Vagina (tissue), 2 donors: ENCODE measurements at regions not wholly inside any gene's neighbourhood (a gene's known extent, or its start where the extent isn't known, plus 50 kb on each side); places are given as distances from the start of the nearest gene placed in this dataset.

Experiments used
- DNase-seq, 2 donors: peaks; one replicate each; pipeline ENCODE4 v3.0.0-alpha.2; 2017; ENCODE audit errors: extremely low spot score in 2 of 2
- H3K27ac ChIP-seq: fragments of 200-600 bp; sonication (generic); one replicate; pipeline ENCODE4 v1.5.1; 2019
- H3K27me3 ChIP-seq: fragments of 200-600 bp; sonication (generic); one replicate; pipeline ENCODE4 v1.5.1; 2019
- H3K36me3 ChIP-seq, 2 donors: fragments of 200-600 bp; sonication (generic); one replicate each; pipeline ENCODE4 v1.5.1; 2017 to 2019
- H3K4me1 ChIP-seq: fragments of 200-600 bp; sonication (generic); one replicate; pipeline ENCODE4 v1.5.1; 2019
- H3K4me3 ChIP-seq, 2 donors: fragments of 200-600 bp; sonication (generic); 1 replicate in 1 of 2; 2 replicates in 1 of 2; pipeline ENCODE4 v1.5.1; 2016 to 2019
- H3K9me3 ChIP-seq: fragments of 200-600 bp; sonication (generic); one replicate; pipeline ENCODE4 v1.5.1; 2019
- POLR2A ChIP-seq, 2 donors: fragments of 450-650 bp; IDR thresholded peaks; one replicate each; pipeline ENCODE4 v1.6.1; 2017; ENCODE audit warnings: antibody characterized with exemption in 2 of 2, mild to moderate bottlenecking in 2 of 2, moderate library complexity in 2 of 2
- POLR2AphosphoS5 ChIP-seq, 2 donors: sonication (generic); formaldehyde crosslinking; IDR thresholded peaks; one replicate each; pipeline ENCODE4 v1.9.0; 2017; ENCODE audit warnings: antibody characterized with exemption in 2 of 2, mild to moderate bottlenecking in 2 of 2, low read depth in 1 of 2; ENCODE audit not compliant: insufficient read depth in 1 of 2
- intact Hi-C: fragments of 100-400 bp; cut with DNase I; formaldehyde crosslinking; loops from one replicate; pipeline ENCODE4 v1.15.1; 2023
- TF ChIP-seq, protein P1 (sequence below), 3 experiments: fragments of 450-650 bp in 2 of 3; fragments of 200-600 bp in 1 of 3; sonication (generic) in 1 of 3; IDR thresholded peaks; one replicate each; pipeline ENCODE4 v1.5.1; 2017 to 2019; ENCODE audit warnings: antibody characterized with exemption in 3 of 3, mild to moderate bottlenecking in 2 of 3, moderate library complexity in 2 of 3

- no peak overlapping the region for H3K4me3 ChIP-seq
- TF ChIP-seq, protein P1, sequence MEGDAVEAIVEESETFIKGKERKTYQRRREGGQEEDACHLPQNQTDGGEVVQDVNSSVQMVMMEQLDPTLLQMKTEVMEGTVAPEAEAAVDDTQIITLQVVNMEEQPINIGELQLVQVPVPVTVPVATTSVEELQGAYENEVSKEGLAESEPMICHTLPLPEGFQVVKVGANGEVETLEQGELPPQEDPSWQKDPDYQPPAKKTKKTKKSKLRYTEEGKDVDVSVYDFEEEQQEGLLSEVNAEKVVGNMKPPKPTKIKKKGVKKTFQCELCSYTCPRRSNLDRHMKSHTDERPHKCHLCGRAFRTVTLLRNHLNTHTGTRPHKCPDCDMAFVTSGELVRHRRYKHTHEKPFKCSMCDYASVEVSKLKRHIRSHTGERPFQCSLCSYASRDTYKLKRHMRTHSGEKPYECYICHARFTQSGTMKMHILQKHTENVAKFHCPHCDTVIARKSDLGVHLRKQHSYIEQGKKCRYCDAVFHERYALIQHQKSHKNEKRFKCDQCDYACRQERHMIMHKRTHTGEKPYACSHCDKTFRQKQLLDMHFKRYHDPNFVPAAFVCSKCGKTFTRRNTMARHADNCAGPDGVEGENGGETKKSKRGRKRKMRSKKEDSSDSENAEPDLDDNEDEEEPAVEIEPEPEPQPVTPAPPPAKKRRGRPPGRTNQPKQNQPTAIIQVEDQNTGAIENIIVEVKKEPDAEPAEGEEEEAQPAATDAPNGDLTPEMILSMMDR (IDR thresholded peaks at IDR 0.05): no peak
- TF ChIP-seq POLR2A (IDR thresholded peaks at IDR 0.05) (no peak), POLR2AphosphoS5 (IDR thresholded peaks at IDR 0.05; ENCODE audit: insufficient read depth in 1 of 2, low read depth in 1 of 2) (no peak)
- intact Hi-C loops: no loop called here
These were observed 566.3 kb upstream of the NOVA1 start for GRCh38 chr14:27164139-27164538.

DNA sequence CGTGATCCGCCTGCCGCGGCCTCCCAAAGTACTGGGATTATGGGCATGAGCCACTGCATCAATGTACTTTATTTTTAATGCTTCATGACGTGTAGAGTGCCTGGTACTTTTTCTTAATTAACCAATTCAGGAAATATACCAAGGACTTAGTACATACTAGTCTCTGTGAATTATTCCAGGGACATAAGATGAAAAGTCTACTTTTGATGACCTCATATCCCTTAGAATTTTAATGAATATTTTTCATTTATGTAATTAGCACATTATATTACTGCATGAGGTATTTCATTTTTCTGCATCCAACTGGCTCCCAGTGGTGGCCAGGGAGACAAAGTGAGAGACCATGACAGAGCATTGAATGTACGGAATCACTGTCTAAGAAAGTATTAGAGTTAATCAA is 577.7 kb upstream of the NOVA1 start:
- H3K4me1 ChIP-seq: no peaks in the 10 kb centered on the region
- no peak for DNase-seq
- H3K27me3 ChIP-seq: no peaks in the 10 kb centered on the region
- intact Hi-C loops: no loop called here
- H3K9me3 ChIP-seq: no peaks in the 10 kb centered on the region
- no peak for TF ChIP-seq POLR2A (IDR thresholded peaks at IDR 0.05)
- no peak for TF ChIP-seq POLR2AphosphoS5 (IDR thresholded peaks at IDR 0.05; ENCODE audit: insufficient read depth in 1 of 2, low read depth in 1 of 2)
- TF ChIP-seq, protein P1 (IDR thresholded peaks at IDR 0.05): no peak
- H3K27ac ChIP-seq: no peak overlapping the region
- H3K4me3 ChIP-seq: no peak overlapping the region
- no peaks in the 10 kb centered on the region for H3K36me3 ChIP-seq

More at GRCh38 chr14:27164139-27164538, 566.3 kb upstream of the NOVA1 start:
- Histone ChIP-seq H3K9me3 (no peaks in the 10 kb centered on the region), H3K27me3 (no peaks in the 10 kb centered on the region), H3K4me1 (no peaks in the 10 kb centered on the region), H3K36me3 (no peaks in the 10 kb centered on the region), H3K27ac (no peak overlapping the region)
- DNase-seq: no peak

DNA sequence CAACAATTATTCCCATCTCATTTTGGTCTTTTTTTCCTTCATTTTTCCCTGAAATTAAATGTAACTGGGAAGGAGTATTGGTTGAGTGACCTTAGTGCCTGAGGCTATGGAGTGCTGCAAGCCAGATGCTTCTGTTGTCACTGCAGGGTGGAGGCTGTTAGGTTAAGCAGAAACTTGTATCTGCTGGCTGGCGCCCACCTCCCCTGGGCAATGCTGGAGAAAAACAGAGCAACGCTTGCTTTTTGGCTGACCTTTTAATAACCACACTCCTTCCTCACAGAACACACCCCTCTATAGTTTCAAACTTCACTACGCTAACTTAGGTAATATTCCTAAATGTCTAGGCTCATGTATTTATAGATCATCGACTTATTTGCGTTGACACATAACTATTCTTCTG is 583.5 kb upstream of the NOVA1 start:
- Histone ChIP-seq H3K36me3 (no peaks in the 10 kb centered on the region), H3K27me3 (no peaks in the 10 kb centered on the region), H3K9me3 (no peaks in the 10 kb centered on the region), H3K4me3 (no peak overlapping the region), H3K27ac (no peak overlapping the region), H3K4me1 (no peaks in the 10 kb centered on the region)
- TF ChIP-seq POLR2A (IDR thresholded peaks at IDR 0.05): no peak
- TF ChIP-seq POLR2AphosphoS5 (IDR thresholded peaks at IDR 0.05; ENCODE audit: insufficient read depth in 1 of 2, low read depth in 1 of 2): no peak
- TF ChIP-seq, protein P1 (IDR thresholded peaks at IDR 0.05): no peak
- no peak for DNase-seq
- intact Hi-C loops: no loop called here

DNA sequence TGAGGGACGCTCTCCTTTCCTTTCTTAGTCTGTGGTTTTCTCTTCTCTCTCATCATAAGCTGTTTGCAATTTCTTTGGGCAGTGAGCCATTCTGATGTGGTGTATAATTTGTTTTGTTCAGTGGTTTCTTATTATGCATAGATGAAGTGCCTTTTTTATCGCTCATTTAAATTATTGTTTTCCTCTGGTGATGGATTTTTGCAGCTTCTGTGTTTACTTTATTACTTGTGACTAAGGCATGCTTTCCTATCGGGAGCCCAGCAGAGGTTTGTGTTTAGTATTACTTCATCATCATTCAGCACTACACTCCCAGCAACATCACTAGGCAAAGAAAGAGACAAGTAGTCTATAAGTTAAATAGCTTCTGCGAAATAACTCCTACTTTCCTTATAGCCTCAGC is 586.6 kb upstream of the NOVA1 start:
- Histone ChIP-seq H3K4me1 (no peaks in the 10 kb centered on the region), H3K27ac (no peak overlapping the region), H3K4me3 (no peak overlapping the region), H3K36me3 (no peaks in the 10 kb centered on the region), H3K9me3 (no peaks in the 10 kb centered on the region), H3K27me3 (no peaks in the 10 kb centered on the region)
- intact Hi-C loops: no loop called here
- TF ChIP-seq POLR2AphosphoS5 (IDR thresholded peaks at IDR 0.05; ENCODE audit: insufficient read depth in 1 of 2, low read depth in 1 of 2) (no peak), POLR2A (IDR thresholded peaks at IDR 0.05) (no peak)
- TF ChIP-seq, protein P1 (IDR thresholded peaks at IDR 0.05): no peak
- no peak for DNase-seq

GRCh38 chr14:27186048-27186447 is 588.2 kb upstream of the NOVA1 start:
- TF ChIP-seq POLR2A (IDR thresholded peaks at IDR 0.05) (no peak), POLR2AphosphoS5 (IDR thresholded peaks at IDR 0.05; ENCODE audit: insufficient read depth in 1 of 2, low read depth in 1 of 2) (no peak)
- TF ChIP-seq, protein P1 (IDR thresholded peaks at IDR 0.05): no peak
- H3K9me3 ChIP-seq: no peaks in the 10 kb centered on the region
- no peaks in the 10 kb centered on the region for H3K27me3 ChIP-seq
- no peak overlapping the region for H3K27ac ChIP-seq
- H3K4me1 ChIP-seq: no peaks in the 10 kb centered on the region
- H3K4me3 ChIP-seq: no peak overlapping the region
- DNase-seq: no peak
- H3K36me3 ChIP-seq: no peaks in the 10 kb centered on the region
- intact Hi-C loops: no loop called here
